GM12873 (cell line): ENCODE measurements at regions not wholly inside any gene's neighbourhood (a gene's known extent, or its start where the extent isn't known, plus 50 kb on each side); places are given as distances from the start of the nearest gene placed in this dataset.
A peak's percentile ranks its signal among the peaks of the same experiment; 100 is the strongest.

Experiments used
- CTCF ChIP-seq: IDR thresholded peaks from 2 replicates; pipeline ENCODE4 v1.5.1; 2012; ENCODE audit warnings: low read depth, mild to moderate bottlenecking, moderate library complexity, low read length, control low read depth; ENCODE audit not compliant: insufficient read depth; ENCODE audit errors: missing control alignments

DNA sequence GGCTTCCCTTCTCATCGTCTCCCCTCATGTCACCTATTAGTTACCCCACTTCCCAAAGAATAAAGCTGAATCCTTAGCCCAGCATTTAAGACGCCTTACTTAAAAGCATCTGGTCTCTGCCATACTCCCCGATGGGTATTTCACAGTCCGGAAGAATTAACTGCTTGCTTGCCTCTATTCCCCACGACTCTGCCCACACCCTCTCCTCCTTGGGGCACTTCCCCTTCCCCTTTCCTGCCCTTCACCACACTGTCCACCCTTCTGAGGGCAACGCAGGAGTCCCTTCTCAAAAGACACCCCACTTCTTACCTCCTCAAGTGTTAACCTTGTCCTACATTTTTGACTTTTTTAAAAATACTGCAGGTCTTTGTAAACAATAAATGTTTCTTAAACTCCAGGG, 60.1 kb upstream of the RMP24 start:
- TF ChIP-seq CTCF, result no peak

DNA sequence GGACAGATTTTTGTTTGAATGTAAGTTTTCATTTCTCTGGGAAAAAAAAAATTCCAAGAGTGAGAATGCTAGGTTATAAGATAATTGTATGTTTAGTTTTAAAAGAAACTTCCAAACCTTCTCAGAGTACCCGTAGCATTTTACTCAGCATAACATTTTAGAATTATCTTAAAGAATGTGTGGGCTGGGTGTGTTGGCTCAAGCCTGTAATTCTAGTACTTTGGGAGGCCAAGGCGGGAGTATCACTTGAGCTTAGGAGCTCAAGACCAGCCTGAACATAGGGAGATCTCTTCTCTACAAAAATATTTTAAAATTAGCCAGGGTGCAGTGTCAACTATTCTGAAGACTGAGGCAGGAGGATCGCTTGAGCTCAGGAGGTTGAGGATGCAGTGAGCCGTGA, 57.4 kb upstream of the RMP24 start:
- no peak for TF ChIP-seq CTCF

DNA sequence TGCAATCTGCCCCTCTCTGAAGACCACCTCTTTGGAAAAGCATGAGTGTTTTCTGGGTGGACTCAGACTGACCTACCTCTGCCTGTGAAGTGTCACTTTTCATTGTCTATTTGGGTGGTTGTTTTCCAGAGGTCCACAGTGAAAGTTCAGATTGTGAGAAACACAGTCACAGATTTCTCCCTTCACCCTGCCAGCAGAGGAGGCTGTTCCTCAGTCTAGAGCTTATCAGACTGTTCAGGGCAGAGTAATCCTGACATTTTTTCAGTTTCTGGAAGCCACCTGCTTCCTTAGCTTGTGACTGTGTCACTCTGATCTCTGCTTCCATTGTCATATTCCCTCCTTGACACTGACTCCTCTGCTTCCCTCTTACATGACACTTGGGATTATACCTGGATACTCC, 55.4 kb upstream of the RMP24 start:
- peak; percentile 29 for TF ChIP-seq CTCF

- TF ChIP-seq CTCF, result no peak
Measured at GRCh38 chr18:35918564-35918963, 53.9 kb upstream of the RMP24 start.

GRCh38 chr18:35919179-35919578, 53.3 kb upstream of the RMP24 start:
- TF ChIP-seq CTCF, result no peak

DNA sequence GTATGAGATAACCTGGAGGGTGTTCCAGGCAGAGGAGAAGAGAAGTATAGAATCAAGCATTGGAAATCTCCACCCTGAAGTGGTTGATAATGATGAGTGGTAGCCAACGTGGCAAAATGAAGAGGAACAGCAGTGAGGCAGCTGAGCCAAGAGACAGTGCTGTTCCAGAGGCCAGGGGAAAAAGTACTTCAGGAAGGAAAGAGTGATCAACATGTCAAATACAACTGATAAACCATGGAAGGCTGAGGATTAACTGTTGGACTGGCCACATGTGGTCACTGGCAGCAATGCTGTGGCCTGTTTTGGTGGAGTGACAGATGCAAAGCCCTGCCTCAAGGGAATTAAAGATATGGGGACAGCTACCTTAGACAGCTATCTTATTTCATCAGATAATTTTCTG, 51.9 kb upstream of the RMP24 start:
- TF ChIP-seq CTCF, result no peak
